Retina (tissue), 1 donor: ENCODE measurements at regions not wholly inside any gene's neighbourhood (a gene's known extent, or its start where the extent isn't known, plus 50 kb on each side); places are given as distances from the start of the nearest gene placed in this dataset.
"Not testable (repeated sequence)": the region's sequence is repeated elsewhere in the genome, so short reads cannot be mapped to it uniquely, and the experiment has no call there.

Experiments used
- DNase-seq: peaks from one replicate; pipeline ENCODE4 v3.0.0-alpha.2; 2016

DNA sequence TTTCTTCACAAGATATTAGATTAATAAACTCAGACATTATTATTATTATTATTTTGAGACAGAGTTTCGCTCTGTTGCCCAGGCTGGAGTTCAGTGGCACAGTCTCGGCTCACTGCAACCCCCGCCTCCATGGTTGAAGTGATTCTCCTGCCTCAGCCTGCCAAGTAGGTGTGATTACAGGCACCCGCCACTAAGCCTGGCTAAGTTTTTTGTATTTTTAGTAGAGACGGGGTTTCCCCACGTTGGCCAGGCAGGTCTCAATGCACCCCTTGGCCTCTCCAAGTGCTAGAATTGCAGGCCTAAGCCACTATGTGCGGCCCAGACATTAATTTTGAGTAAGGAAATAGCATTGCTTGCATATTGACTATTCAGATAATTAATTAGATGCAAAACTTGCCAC is 554.9 kb upstream of the LRFN5 start:
- no peak for DNase-seq

DNA sequence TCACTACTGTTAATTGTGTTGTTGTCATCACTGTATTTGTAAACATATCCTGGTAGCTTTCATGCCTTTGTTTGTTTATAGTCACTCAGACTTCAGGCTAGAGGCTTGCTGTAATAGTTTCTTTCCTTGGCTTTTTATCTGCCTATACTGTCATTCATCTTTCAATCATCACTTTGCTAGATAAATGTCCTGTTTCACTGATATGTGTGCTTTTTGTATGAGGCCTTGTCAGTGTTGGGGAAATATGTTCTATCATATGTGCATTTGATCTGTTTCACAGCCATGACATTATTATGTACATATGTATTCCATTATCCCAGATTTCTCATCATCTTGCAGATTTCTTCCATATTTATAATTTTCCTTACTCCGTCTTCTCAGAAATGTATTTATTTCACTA is 558.9 kb upstream of the LRFN5 start:
- DNase-seq: no peak

DNA sequence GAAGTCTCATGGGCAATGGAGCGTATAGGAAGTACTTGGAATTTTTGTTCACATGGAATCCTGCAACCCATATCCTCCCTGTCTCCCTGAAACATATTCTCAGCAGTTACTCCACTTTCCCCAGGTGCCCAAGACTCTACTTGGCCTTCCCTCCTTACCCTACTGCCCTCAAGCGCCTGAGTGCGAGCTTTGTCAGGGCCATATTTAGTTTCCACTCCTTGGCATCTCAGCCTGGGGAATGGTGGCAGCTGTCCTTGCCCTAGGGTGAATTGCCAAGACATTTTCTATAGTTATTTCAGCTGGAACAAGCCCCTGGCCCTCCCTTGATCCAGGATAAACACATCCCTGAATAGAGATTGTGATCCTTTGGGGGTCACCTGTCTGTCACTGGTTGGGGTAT is 569.3 kb upstream of the LRFN5 start:
- no peak for DNase-seq

DNA sequence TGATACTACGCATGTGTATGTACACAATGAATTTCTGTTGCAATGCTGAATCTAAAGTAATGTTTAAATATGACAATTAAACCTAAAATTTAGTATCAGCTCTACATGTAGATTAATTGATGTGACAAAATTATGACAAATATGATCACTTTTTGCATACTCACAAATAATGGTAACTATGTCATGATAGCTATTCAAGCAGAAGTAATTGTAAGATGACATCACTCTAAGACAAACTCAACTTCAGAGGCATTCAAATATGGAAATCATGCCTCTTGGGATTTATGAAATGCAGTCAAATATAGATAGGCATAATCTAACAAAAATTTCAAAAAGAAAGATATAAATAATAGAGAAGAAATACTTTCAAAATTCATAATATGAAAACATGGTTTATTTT is 571.7 kb upstream of the LRFN5 start:
- DNase-seq: no peak

DNA sequence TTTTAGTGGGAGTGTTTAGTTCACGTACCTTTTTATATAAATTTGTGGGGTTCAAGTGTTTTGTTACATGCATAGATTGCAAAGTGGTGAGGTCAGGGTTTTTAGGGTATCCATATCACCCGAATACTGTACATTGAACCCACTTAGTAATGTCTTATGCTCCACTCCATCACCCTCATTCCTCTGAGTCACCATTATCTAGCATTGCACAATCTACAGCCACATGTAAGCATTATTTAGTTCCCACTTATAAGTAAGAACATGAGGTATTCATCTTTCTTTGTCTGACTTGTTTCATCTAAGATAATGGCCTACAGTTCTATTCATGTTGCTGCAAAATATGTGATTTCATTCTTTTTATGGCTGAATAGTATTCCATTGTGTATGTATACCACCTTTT is 583.7 kb upstream of the LRFN5 start:
- DNase-seq: no peak

DNA sequence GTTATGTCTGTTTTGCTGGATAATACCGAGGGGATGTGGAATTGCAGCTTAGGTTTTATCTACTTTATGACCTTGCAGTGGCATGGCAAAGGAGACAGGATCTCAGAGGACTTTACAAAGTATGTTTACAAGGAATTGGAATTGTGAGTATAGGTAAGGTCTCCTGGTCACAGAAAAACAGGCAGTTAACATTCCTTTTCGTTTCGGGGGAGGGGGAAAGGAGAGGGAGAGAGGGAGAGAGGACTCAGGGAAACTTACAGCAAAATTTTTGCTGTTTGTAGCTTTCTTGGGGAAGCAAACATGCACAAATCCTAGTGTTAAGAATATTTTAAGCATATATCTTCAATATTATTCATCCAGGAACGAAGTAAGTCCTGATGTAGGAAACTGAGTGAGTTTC is 590.5 kb upstream of the LRFN5 start:
- no peak for DNase-seq

DNA sequence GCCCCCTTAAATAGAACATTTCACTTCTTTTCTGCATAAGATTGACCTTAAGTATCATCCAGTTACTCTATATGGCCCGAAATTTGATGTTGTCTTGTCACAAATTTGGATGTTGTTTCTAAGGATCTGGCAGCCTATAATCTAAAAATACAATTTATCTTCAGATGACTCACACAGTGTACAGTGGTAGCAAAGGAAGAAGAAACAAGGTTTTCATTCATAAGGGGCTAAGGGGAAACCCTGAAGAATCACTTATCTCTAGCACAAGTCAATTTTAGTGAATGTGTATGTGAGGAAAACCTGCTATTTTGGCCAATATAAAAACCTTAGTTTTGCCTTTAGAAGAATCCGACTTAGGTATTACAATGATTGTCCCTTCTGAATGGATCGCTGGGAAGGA is 606.3 kb upstream of the LRFN5 start:
- no peak for DNase-seq

DNA sequence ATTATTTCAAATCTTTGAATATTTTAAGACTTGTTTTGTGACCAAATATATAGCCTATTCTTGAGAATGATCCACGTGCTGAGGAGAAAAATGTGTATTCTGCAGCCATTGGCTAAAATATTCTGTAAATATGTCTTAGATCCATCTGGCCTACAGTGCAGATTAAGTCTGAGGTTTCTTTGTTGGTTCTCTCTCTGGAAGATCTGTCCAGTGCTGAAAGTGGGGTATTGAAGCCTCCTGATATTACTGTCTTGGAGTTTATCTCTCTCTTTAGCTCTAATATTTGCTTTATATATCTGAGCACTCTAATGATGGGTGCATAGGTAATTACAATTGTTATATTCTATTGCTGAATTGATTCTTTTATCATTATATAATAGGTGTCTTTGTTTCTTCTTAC is 617.4 kb upstream of the LRFN5 start:
- no peak for DNase-seq

DNA sequence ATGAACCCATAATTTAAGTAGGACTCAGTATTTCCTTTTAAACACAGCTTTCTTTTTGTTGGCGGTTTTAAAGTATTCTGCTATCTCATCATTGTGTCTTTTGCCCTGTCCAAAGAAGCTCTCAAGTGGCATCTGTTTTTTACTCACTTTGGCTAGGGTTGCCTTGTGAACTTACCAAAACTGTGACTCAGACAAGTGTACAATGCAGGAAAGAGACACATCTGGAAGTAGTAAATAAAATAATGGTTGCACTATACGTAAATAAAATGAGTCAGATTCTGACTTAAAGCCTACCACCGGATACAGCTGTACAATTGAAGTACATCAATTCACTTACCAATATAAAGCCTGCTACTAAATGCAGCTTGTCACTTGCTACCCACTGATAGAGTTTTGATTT is 619.2 kb upstream of the LRFN5 start:
- no peak for DNase-seq

DNA sequence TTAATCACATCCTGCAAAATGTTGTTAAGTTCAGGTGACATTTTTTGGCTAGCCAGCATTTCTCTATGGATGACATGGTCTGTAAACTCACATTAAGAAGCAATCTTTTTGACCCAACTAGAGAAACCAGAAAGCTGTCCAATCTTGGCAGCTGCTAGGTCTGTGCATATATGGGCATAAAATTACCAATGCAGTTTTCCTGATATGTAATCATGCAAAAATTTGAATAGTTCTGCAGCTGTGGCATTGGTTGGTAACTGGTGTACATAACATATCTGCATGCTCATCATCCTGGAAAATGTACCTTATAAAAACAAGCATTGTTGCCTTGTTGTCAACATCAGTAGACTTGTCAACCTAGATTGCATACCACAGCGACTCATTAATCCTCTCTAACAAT is 620.0 kb upstream of the LRFN5 start:
- no peak for DNase-seq

DNA sequence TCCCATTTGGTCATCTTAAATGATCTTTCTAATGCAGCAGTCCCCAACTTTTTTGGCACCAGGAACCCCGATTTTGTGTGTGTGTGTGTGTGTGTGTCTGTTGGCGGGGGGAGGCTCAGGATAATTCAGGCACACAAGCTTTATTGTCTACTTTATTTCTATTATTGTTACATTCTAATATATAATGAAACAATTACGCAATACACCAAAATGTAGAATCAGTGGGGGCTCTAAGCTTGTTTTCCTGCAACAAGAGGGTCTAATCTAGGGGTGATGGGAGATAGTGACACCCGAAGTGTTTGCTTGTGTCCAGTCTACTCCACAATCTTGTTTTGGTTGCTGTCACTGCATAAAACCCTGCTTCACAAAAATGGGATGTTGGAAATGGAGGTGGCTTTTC is 621.1 kb upstream of the LRFN5 start:
- no peak for DNase-seq

DNA sequence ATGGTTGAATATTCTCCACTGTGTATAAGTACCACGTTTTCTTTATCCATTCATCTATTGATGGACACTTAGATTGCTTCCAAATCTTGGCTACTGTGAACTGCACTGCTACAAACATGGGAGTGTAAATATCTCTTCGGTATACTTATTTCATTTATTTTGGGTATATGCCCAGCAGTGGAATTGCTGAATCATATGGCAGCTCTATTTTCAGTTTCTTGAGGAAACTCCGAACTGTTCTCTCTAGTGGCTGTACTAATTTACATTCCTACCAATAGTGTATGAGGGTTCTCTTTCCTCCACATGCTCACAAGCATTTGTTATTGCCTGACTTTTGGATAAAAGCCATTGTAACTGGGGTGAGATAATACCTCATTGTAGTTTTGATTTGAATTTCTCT is 623.1 kb upstream of the LRFN5 start:
- no peak for DNase-seq

DNA sequence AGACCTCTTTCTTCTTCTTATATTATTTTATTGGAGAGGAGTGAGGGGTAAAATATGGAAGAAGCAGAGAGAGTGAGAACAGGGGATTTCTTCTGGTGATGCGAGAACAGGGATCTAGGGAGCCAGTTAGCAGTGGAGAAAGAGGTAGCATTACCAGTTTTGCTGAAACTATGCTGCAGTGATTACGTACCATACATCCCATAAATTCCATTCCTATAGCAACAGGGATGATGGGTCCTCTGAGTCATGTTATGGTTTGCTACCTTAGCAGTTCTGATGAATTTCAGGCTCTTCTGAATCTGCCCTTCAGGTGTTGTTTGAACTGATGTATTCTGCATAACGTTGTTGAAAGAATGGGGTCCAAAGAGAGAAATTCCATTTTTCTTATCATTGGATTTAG is 625.4 kb upstream of the LRFN5 start:
- DNase-seq: no peak

DNA sequence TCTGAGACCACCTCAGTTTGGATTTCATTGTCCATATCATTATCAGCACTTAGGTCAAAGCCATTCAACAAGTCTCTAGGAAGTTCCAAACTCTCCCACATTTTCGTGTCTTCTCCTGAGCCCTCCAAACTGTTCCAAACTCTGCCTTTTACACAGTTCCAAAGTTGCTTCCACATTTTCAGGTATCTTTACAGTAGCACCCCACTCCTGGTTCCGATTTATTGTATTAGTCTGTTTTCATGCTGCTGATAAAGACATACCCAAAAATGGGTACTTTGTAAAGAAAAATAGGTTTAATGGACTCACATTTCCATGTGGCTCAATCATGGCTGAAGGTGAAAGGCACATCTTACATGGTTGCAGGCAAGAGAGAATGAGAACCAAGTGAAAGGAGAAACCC is 646.4 kb upstream of the LRFN5 start:
- not testable (repeated sequence) for DNase-seq

DNA sequence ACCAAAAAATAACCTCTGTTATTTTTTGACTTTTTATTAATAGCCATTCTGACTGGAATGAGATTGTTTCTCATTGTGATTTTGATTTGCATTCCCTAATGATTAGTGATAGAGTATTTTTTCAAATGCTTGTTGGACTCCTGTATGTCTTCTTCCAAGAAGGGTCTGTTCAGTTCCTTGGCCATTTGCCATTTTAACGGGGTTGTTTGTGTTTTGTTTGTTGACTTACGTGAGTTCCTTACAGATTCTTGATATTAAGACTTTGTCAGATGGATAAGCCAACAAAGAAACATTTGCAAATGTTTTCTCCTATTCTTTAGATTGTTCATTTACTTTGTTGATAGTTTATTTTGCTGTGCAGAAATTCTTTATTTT is 651.6 kb upstream of the LRFN5 start:
- DNase-seq: no peak

DNA sequence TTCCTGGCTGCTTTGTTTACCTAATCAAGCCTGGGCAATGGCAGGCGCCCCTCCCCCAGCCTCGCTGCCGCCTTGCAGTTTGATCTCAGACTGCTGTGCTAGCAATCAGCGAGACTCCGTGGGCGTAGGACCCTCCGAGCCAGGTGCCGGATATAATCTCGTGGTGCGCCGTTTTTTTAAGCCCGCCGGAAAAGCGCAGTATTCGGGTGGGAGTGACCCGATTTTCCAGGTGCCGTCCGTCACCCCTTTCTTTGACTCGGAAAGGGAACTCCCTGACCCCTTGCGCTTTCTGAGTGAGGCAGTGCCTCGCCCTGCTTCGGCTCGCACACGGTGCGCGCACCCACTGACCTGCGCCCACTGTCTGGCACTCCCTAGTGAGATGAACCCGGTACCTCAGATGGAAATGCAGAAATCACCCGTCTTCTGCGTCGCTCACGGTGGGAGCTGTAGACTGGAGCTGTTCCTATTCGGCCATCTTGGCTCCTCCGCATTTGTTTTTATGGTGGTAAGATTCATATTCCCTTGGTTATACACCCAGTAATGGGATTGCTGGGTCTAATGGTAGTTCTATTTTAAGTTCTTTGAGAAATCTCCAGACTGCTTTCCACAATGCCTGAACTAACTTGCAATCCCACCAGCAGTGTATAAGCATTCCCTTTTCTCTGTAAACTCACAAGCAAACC is 652.1 kb upstream of the LRFN5 start:
- DNase-seq: not testable (repeated sequence)

DNA sequence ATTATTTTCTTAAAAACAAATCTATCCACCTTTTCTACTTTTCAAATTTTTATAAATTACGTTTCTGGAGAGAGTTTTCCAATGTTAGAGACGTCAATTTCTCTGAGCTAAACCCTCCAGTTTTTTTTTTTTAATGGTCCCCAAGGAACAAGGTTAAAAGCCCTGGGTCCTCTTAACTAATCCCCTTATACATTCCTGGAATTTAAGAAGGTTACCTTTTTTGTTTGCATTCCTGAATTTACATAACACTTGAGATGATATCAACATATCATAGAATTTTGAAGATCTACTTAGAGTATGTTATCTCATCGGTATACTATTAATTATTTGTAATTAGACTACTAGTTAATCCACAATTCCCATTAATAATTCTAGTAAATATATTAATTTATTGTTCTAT is 662.2 kb upstream of the LRFN5 start:
- no peak for DNase-seq

DNA sequence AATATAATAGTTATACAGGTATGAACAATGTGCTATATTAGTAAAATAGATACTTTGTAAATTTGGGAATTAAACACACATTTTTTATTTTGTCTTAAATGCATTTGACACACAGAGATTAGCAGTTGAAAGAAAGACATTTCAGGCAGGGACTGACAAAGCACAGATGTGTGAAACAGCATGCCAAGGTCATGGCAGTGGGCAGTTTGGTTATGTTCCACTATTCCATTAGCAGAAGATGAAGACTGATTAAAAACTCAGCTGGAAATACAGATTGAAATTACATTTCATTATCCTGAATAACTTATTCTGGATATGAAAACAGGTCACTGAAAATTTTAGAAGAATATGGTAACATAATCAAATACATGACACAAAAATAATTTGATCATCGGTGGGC is 669.8 kb upstream of the LRFN5 start:
- no peak for DNase-seq

DNA sequence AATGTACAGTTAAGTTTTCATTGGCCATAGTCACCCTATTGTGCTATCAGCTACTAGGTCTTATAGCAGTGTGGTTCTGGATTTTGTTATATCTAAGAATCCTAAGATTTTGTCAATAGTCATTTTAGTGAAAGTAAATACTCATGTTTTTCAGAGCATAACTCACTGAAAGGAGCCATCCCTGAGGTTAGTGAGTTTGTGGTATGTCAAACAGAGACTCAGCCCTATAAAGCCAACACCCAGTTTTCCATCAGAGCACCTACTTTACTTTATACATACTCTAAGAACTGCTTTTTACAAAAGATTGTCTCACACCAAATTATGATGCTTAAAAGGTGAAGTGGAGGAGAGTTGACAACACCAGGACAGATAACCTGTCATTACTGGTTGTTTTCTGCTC is 686.3 kb upstream of the LRFN5 start:
- DNase-seq: no peak

DNA sequence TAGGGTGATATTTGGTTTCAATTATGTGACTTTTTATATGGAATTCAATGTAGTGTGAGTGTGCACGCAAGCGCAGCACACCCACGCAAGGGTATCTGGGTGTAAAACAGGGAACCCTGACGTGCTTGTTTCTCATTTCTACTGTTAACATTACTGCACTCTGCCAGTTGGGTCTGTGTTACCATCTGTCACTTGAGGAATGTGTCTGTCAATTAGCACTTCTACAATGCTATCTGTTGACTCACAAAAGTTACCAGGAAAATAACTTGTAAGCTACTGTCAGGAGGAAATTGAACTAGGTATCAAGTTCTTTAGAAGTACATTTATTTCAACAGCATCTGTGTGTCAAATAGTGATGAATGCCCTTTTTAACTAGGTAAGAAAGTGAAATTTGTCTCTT is 695.5 kb upstream of the LRFN5 start:
- no peak for DNase-seq

DNA sequence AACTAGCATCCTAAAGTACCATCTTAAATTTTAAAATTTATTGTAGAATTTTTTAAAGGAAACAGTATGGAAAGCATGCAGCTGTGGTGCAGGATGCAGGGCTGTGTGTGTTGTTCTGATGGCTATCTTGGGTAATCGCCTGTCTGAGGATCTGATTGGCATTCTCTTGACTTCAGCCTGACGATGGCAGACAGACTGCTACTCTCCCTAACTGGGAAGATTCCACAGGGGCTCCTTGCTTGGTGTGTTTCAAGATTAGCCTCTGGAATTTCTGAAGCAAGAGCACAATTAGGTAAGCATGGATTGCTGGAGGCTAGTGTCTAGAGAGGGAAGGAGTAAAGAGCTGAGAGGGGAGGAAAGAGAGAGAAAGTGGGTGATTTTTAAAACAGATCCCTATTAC is 696.8 kb upstream of the LRFN5 start:
- peak; percentile 6 for DNase-seq

DNA sequence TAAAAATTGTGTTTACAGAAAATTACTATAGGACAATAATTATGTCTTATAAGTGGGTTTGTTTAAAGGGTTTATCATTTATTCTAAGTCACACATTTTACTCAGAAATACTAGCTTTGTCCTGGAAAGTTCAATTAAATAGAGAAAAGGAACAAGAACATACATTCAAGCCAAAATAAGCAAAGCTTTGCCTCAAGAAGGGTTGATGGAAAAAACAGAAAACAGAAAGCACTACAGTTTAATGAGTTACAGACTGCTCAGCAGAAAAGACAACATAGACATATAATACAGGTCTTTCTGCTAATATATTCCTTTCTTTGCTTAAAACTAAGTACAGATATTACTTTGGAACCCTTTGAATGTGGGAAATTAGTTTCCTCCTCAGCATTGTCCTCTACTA is 703.0 kb upstream of the LRFN5 start:
- no peak for DNase-seq

DNA sequence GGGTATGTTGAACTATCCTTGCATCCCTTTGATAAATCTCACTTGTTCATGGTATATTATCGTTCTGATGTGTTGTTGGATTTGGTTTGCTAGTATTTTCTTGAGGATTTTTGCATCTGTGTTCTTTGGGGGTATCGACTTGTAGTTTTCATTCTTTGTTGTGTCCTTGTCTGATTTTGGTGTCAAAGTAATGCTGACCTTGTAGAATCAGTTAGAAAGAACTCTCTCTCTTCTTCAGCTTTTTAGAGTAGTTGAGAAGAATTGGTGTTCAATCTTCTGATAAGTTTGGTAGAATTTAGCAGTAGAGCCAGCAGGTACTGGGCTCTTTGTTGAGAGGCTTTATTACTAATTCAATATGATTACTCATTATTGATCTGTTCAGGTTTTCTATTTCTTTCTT is 707.2 kb upstream of the LRFN5 start:
- DNase-seq: no peak

DNA sequence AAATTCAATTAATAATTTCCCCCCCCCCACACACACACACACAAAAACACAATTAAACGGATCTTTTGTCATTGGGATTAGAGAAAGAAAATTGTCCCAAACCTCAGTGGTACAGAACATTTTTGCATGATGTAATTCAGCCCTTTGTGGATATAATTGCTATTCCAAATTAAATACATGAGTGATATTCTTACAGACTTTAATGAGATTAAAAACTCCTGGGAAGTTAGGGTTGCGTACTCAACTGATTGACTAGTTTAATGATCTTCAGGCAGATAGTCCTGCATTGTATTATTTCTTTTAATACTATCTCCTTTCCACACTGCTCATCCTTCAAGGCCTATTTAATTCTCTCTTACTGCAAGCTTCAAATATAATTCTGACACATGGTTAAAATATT is 711.8 kb upstream of the LRFN5 start:
- DNase-seq: no peak

DNA sequence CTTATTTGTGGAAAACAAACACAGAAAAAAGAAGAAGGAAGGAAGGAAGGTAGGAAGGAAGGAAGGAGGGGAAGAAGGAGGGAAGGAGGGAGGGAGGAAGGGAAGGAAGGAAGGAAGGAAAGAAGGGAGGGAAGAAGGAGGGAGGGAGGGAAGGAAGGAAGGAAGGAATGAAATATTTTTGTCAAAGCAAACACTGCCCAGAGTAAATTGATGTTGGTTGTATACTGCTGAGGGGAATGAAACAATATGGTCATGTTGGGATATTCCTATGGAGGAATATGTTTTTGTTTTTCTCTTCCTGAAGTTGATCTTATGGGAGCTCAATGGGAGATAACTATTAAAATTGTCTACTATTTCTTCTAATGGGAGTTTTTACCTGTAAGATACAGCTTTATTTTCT is 717.5 kb upstream of the LRFN5 start:
- DNase-seq: no peak

DNA sequence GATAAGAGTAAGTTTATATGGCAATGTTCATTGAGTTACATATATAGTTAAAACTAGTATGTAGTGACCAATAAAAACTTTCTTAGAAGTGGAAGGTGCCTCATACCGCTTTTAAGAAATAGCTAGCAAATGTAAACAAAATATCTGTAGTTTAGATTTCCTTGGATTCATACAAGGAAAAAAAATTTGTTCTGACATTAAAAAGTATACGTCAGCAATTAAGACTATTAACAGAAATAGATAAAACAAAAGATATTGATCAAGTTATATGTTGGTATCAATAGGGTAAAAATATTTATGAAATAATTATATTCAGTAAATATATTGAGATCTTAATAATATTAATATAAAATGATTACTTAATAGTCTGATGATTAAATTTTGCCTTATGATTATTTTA is 718.8 kb upstream of the LRFN5 start:
- DNase-seq: no peak
